Progenitor cell of endocrine pancreas (in vitro differentiated cells): ENCODE measurements at regions not wholly inside any gene's neighbourhood (a gene's known extent, or its start where the extent isn't known, plus 50 kb on each side); places are given as distances from the start of the nearest gene placed in this dataset.
"Not testable (repeated sequence)": the region's sequence is repeated elsewhere in the genome, so short reads cannot be mapped to it uniquely, and the experiment has no call there.

Source experiments
- DNase-seq: peaks from one replicate; pipeline ENCODE4 v3.0.0; 2021; ENCODE audit warnings: low spot score; ENCODE audit not compliant: unreplicated experiment
- H3K27ac Mint-ChIP-seq: 2 replicates; pipeline ENCODE4 v1.8.0; 2021; ENCODE audit warnings: mild to moderate bottlenecking, moderate library complexity, mixed read lengths
- H3K27me3 Mint-ChIP-seq: 2 replicates; pipeline ENCODE4 v1.8.0; 2021; ENCODE audit warnings: mixed read lengths
- H3K36me3 Mint-ChIP-seq: 2 replicates; pipeline ENCODE4 v1.8.0; 2022; ENCODE audit warnings: mixed read lengths; ENCODE audit not compliant: insufficient read depth
- H3K4me1 Mint-ChIP-seq: 2 replicates; pipeline ENCODE4 v1.8.0; 2021; ENCODE audit warnings: low read depth, mixed read lengths
- H3K4me3 Mint-ChIP-seq: 2 replicates; pipeline ENCODE4 v1.8.0; 2021; ENCODE audit warnings: low read depth, mild to moderate bottlenecking, moderate library complexity, mixed read lengths
- H3K9me3 Mint-ChIP-seq: 2 replicates; pipeline ENCODE4 v1.8.0; 2021; ENCODE audit warnings: low read depth, mixed read lengths
- CTCF ChIP-seq: fragments of 200-600 bp; sonication (generic); IDR thresholded peaks from one replicate; pipeline ENCODE4 v1.5.0; 2021; ENCODE audit warnings: antibody characterized with exemption, mild to moderate bottlenecking; ENCODE audit not compliant: unreplicated experiment

GRCh38 chr17:22399037-22399436 lies 706.7 kb downstream of the KCNJ18 start:
- not testable (repeated sequence) for H3K27me3 Mint-ChIP-seq, H3K36me3 Mint-ChIP-seq, H3K4me3 Mint-ChIP-seq, DNase-seq, H3K4me1 Mint-ChIP-seq, H3K9me3 Mint-ChIP-seq, H3K27ac Mint-ChIP-seq

GRCh38 chr17:22405080-22405479 lies 712.8 kb downstream of the KCNJ18 start:
- DNase-seq, H3K27me3 Mint-ChIP-seq, H3K4me3 Mint-ChIP-seq, H3K9me3 Mint-ChIP-seq, H3K27ac Mint-ChIP-seq, H3K36me3 Mint-ChIP-seq, H3K4me1 Mint-ChIP-seq: not testable (repeated sequence)

- Mint-ChIP-seq H3K9me3 (peaks cover 26% of the 10 kb centered on the region), H3K4me1 (no peaks in the 10 kb centered on the region), H3K27me3 (no peaks in the 10 kb centered on the region), H3K4me3 (no peak overlapping the region), H3K36me3 (peaks cover 6% of the 10 kb centered on the region), H3K27ac (no peak overlapping the region)
- no peak for TF ChIP-seq CTCF
- no peak for DNase-seq
Observed at GRCh38 chr17:22409160-22409751, 716.9 kb downstream of the KCNJ18 start.

GRCh38 chr17:22410136-22410535 lies 717.8 kb downstream of the KCNJ18 start:
- Mint-ChIP-seq H3K27me3 (no peaks in the 10 kb centered on the region), H3K36me3 (peaks cover 6% of the 10 kb centered on the region), H3K4me3 (no peak overlapping the region), H3K4me1 (no peaks in the 10 kb centered on the region), H3K9me3 (peaks cover 26% of the 10 kb centered on the region), H3K27ac (no peak overlapping the region)
- no peak for DNase-seq
- TF ChIP-seq CTCF: no peak

- Mint-ChIP-seq H3K36me3 (peaks cover 6% of the 10 kb centered on the region), H3K4me3 (no peak overlapping the region), H3K4me1 (no peaks in the 10 kb centered on the region), H3K27ac (no peak overlapping the region), H3K27me3 (no peaks in the 10 kb centered on the region), H3K9me3 (peaks cover 35% of the 10 kb centered on the region)
- TF ChIP-seq CTCF: no peak
- DNase-seq: no peak
Observed at GRCh38 chr17:22411185-22411784, 719.0 kb downstream of the KCNJ18 start.

- H3K27ac Mint-ChIP-seq: no peak overlapping the region
Observed at GRCh38 chr17:22435231-22435974, 743.1 kb downstream of the KCNJ18 start.

More at GRCh38 chr17:22435231-22435974, 743.1 kb downstream of the KCNJ18 start:
- DNase-seq: no peak
- no peaks in the 10 kb centered on the region for H3K27me3 Mint-ChIP-seq
- no peaks in the 10 kb centered on the region for H3K4me1 Mint-ChIP-seq
- peaks cover 59% of the 10 kb centered on the region for H3K9me3 Mint-ChIP-seq
- no peak overlapping the region for H3K4me3 Mint-ChIP-seq
- H3K36me3 Mint-ChIP-seq: peaks cover 1% of the 10 kb centered on the region
- no peak for TF ChIP-seq CTCF
